ENCODE measurements at regions not wholly inside any gene's neighbourhood (a gene's known extent, or its start where the extent isn't known, plus 50 kb on each side); places are given as distances from the start of the nearest gene placed in this dataset.

GRCh38 chr10:43853369-43853768 is 204.7 kb upstream of the ZNF32 start:
- no peak for TF ChIP-seq CTCF (IDR thresholded peaks at IDR 0.05)
- no peak for TF ChIP-seq EP300 (IDR thresholded peaks at IDR 0.05; ENCODE audit: low read depth)
- TF ChIP-seq POLR2A (IDR thresholded peaks at IDR 0.05): no peak

All from transverse colon (tissue), 3 donors.